ENCODE measurements at regions not wholly inside any gene's neighbourhood (a gene's known extent, or its start where the extent isn't known, plus 50 kb on each side); places are given as distances from the start of the nearest gene placed in this dataset.

DNA sequence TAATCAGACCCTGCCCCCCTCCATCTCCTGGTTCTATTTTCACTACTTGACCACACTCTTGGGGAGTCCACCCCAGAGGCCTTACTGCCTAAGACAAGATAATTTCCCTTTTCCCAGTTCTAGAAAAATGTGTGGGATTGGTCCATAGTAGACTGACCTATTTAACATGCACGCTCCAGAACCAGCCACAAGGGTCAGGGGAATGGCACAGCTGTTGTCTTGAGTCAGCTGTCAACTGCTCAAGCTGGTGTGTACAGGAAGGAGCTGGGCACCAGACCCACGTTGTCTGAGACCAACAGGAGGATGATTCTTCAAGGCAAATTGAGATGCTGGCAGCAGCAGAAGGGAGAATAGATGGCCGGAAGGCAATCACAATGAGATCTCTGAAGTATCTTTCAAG is 280.5 kb downstream of the UQCRFS1 start:
- TF ChIP-seq, protein P1, sequence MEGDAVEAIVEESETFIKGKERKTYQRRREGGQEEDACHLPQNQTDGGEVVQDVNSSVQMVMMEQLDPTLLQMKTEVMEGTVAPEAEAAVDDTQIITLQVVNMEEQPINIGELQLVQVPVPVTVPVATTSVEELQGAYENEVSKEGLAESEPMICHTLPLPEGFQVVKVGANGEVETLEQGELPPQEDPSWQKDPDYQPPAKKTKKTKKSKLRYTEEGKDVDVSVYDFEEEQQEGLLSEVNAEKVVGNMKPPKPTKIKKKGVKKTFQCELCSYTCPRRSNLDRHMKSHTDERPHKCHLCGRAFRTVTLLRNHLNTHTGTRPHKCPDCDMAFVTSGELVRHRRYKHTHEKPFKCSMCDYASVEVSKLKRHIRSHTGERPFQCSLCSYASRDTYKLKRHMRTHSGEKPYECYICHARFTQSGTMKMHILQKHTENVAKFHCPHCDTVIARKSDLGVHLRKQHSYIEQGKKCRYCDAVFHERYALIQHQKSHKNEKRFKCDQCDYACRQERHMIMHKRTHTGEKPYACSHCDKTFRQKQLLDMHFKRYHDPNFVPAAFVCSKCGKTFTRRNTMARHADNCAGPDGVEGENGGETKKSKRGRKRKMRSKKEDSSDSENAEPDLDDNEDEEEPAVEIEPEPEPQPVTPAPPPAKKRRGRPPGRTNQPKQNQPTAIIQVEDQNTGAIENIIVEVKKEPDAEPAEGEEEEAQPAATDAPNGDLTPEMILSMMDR (conservative IDR thresholded peaks at IDR 0.05; ENCODE audit: low read length), result no peak
- no peak for TF ChIP-seq EZH2phosphoT487 (IDR thresholded peaks at IDR 0.05; ENCODE audit: borderline replicate concordance)

Measured in Loucy (cell line).